ENCODE measurements at regions not wholly inside any gene's neighbourhood (a gene's known extent, or its start where the extent isn't known, plus 50 kb on each side); places are given as distances from the start of the nearest gene placed in this dataset.

GRCh38 chr12:45665941-45666340 is 63.6 kb upstream of the ARID2 start:
- no peak for DNase-seq (ENCODE audit: low read depth in 4 of 4, low spot score in 3 of 4)

GRCh38 chr12:45666396-45666795 is 63.1 kb upstream of the ARID2 start:
- DNase-seq (ENCODE audit: low read depth in 4 of 4, low spot score in 3 of 4), result no peak

GRCh38 chr12:45666816-45667215 is 62.7 kb upstream of the ARID2 start:
- no peak for DNase-seq (ENCODE audit: low read depth in 4 of 4, low spot score in 3 of 4)

GRCh38 chr12:45667761-45668160 is 61.7 kb upstream of the ARID2 start:
- no peak for DNase-seq (ENCODE audit: low read depth in 4 of 4, low spot score in 3 of 4)

GRCh38 chr12:45668641-45669040 is 60.9 kb upstream of the ARID2 start:
- no peak for DNase-seq (ENCODE audit: low read depth in 4 of 4, low spot score in 3 of 4)

GRCh38 chr12:45669093-45669492 is 60.4 kb upstream of the ARID2 start:
- no peak for DNase-seq (ENCODE audit: low read depth in 4 of 4, low spot score in 3 of 4)

GRCh38 chr12:45669792-45670191 is 59.7 kb upstream of the ARID2 start:
- no peak for DNase-seq (ENCODE audit: low read depth in 4 of 4, low spot score in 3 of 4)

- no peak for DNase-seq (ENCODE audit: low read depth in 4 of 4, low spot score in 3 of 4)
Measured at GRCh38 chr12:45670346-45671065, 59.0 kb upstream of the ARID2 start.

- no peak for DNase-seq (ENCODE audit: low read depth in 4 of 4, low spot score in 3 of 4)
Measured at GRCh38 chr12:45671254-45671653, 58.3 kb upstream of the ARID2 start.

GRCh38 chr12:45674181-45674977 is 55.1 kb upstream of the ARID2 start:
- no peak for DNase-seq (ENCODE audit: low read depth in 4 of 4, low spot score in 3 of 4)

GRCh38 chr12:45675534-45675933 is 54.0 kb upstream of the ARID2 start:
- no peak for DNase-seq (ENCODE audit: low read depth in 4 of 4, low spot score in 3 of 4)

Measured in left renal pelvis (tissue), 4 donors.